ENCODE measurements at regions not wholly inside any gene's neighbourhood (a gene's known extent, or its start where the extent isn't known, plus 50 kb on each side); places are given as distances from the start of the nearest gene placed in this dataset.
A peak's percentile ranks its signal among the peaks of the same experiment; 100 is the strongest.

DNA sequence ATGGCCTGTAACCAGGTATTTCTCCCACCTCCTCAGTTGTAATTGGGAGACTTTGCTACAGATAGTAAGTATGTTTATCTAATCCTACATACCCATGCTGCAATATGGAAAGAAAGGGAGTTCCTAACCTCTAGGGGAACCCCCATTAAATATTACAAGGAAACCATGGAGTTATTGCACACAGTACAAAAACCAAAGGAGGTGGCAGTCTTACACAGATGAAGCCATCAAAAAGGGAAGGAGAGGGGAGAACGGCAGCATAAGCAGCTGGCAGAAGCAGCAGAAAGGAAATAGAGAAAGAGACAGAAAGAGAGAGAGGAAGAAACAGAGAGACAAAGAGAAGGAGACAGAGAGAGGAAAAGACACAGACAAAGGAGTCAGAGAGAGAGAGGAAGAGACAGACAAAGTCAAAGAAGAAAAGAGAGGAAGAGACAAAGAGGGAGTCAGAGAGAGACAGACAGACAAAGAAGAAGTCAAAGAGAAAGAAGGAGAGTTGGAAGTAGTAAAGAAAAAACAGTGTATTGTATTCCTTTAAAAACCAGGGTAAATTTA is 142.9 kb downstream of the FASLG start:
- no peak for DNase-seq (ENCODE audit: low read depth)

GRCh38 chr1:172809750-172810149 is 150.8 kb downstream of the FASLG start:
- DNase-seq (ENCODE audit: low read depth) = no peak

- DNase-seq (ENCODE audit: low read depth) = no peak
Measured at GRCh38 chr1:172810480-172811175, 151.7 kb downstream of the FASLG start.

- no peak for DNase-seq (ENCODE audit: low read depth)
Measured at GRCh38 chr1:172811694-172812093, 152.8 kb downstream of the FASLG start.

DNA sequence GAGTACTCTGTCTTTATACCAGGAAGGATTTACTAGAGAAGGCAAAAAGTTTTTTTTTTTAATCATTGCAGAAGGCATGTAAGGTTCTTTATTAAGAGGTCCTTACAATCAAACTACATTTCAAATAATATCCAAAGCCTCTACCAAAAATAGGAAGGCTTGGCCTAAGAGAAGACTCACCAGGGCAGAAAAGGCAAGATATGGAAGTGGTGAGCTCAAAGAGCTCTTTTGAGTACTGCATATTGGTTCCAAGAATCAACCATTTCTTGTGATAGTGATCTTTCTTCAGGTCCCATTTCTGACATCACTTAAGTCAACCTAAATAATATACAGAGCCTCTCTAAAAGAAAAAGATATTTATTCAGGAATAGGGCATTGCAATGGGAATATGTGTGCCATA is 153.2 kb downstream of the FASLG start:
- DNase-seq (ENCODE audit: low read depth) = no peak

DNA sequence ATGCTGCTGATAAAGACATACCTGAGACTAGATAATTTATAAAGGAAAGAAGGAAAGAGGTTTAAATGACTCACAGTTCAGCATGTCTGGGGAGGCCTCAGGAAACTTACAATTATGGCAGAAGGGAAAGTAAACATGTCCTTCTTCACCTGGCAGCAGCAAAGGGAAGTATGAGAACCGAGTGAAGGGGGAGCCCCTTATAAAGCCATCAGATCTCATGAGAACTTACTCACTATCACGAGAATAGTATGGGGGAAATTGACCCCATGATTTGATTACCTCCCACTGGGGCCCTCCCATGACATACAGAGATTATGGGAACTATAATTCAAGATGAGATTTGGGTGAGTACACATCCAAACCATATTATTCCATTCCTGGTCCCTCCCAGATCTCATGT is 154.4 kb downstream of the FASLG start:
- no peak for DNase-seq (ENCODE audit: low read depth)

- no peak for DNase-seq (ENCODE audit: low read depth)
Measured at GRCh38 chr1:172814428-172814827, 155.5 kb downstream of the FASLG start.

DNA sequence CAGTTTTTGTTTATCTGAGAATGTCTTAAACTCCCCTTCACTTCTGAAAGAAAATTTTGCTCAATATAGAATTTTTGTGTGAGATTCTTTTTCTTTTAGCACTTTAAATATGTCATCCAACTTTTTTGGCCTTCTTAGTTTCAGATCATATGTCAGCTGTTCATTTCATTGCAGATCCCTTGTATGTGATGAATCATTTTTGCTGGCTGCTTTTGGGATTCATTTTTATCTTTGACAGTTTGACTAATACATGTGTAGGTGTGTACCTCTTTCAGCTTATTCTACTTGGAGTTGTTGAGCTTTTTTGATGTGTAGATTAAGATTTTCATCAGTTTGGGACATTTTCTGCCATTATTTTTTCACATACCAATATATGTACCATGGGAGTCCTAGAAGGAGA is 156.8 kb downstream of the FASLG start:
- DNase-seq (ENCODE audit: low read depth) = no peak

DNA sequence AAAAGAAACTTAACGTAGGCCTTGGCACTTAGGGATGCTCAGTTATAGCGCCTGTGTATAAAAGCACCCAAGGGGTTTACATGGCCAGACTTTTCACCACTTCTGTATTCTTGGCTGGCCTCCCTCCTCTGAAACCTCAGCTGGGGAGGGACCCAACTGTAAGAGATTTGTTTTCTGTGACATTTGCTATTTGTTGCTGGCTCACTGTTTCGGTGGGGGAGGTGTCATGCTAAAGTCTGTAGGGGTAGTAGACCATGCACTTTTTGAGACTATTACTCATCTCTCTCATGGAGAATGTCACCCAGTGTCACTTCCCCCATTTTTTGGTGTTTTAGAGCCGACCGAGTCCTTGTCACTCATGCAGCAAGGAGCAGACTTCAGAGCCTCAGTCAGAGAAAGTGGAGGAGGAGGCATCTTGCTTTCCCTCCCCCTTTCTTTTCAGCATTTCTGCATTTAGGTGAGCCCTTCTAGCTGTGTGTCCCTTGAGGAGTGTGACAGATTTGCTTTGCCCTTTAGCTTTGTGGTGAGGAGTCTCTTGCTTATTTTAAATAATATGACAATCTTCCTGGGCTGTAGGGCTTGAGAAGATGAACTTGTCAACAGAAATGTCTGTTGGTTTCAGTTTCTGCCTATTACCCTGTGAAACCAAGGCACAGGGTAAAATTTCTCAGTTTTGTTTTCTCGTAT is 160.1 kb downstream of the FASLG start:
- no peak for DNase-seq (ENCODE audit: low read depth)

DNA sequence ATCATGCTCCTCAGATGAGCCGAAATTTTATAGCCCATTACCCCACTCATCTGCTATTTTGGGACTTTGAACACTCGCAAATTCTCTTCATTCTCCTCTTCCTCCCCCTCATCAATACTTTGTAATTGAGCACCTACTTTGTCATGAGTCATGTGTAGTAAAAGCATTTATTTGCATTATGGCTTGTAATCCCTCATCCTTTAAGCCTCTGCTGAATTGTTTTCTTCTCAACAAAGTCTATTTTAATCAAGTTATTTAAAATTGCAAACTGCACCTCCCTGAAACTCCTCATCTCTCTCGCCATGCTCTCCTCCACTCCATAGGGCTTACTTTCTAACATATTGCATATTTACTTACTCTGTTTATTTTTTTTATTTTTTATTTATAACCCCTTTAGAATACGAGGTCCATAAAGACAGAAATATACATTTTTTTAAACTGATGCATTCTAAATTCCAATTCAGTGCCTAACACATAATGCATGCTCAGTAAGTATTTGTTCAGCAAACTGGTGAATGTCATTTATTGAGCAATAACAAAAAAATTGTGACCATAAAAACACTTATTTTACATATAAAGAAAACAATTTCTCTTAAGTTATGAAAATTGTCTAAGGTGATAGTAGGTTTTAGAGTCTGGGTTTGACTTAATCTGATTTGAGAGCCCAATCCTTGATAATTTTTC is 161.7 kb downstream of the FASLG start:
- peak; percentile 42 for DNase-seq (ENCODE audit: low read depth)

- DNase-seq (ENCODE audit: low read depth) = peak; percentile 47
Measured at GRCh38 chr1:172821609-172822274, 162.8 kb downstream of the FASLG start.

- DNase-seq (ENCODE audit: low read depth) = no peak
Measured at GRCh38 chr1:172822886-172823285, 164.0 kb downstream of the FASLG start.

DNA sequence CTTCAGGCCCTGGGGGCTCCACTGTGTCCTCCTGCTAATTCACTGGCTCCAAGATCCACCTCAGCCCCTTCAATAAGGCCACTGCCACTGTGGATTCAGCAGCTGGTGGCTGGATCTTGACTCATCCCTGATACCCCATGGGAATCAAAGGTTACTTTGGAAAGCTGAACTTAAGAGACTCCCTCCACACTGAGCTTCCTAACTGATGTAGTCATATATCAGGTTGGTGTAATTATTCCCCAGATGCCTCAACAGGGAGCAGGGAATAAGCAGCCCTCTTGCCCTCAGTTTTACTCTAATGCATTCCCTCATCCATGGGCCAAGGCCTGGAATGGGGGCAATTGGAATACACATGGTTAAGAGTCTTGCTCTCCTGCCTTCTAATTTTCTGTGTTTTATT is 164.6 kb downstream of the FASLG start:
- DNase-seq (ENCODE audit: low read depth) = peak; percentile 61

DNA sequence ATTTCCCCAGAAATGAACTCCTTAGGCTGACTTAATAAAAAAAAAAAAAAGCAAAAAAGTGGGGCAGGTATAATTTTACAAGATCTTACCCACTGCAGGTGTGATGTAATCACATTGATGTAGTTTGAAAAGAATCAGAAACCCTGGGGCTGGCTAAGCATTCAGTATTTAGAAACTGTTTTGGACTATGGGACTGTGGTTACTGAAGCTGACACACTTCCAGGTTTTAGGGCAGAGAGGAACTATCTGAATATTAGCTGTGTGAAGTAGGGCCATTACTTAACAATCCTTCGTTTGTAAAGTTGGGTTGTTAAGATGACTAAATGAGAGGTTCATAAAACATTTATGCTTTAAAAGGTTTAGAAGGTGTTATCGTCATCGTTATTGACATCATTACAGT is 165.3 kb downstream of the FASLG start:
- DNase-seq (ENCODE audit: low read depth) = no peak

GRCh38 chr1:172826096-172826741 is 167.3 kb downstream of the FASLG start:
- DNase-seq (ENCODE audit: low read depth) = peak; percentile 92

DNA sequence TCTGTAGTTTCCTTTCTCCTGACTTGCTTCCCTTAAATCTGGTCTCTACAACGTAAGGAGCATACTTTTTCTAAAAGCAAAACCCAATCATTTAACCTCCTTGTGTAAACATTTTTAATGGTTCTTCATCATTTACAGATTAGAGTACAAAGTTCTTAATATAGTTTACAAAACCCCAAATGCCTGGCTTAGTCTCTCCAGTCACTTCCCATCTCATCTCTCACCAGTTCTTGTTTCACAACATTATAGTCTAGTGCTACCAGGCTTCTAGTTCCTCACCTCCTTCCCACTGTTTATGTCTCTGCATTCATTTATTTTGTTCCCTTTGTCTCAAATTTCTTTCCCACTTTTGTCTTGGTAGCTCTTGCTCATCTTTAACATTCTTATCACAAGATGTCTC is 168.4 kb downstream of the FASLG start:
- no peak for DNase-seq (ENCODE audit: low read depth)

- DNase-seq (ENCODE audit: low read depth) = no peak
Measured at GRCh38 chr1:172827841-172828240, 168.9 kb downstream of the FASLG start.

DNA sequence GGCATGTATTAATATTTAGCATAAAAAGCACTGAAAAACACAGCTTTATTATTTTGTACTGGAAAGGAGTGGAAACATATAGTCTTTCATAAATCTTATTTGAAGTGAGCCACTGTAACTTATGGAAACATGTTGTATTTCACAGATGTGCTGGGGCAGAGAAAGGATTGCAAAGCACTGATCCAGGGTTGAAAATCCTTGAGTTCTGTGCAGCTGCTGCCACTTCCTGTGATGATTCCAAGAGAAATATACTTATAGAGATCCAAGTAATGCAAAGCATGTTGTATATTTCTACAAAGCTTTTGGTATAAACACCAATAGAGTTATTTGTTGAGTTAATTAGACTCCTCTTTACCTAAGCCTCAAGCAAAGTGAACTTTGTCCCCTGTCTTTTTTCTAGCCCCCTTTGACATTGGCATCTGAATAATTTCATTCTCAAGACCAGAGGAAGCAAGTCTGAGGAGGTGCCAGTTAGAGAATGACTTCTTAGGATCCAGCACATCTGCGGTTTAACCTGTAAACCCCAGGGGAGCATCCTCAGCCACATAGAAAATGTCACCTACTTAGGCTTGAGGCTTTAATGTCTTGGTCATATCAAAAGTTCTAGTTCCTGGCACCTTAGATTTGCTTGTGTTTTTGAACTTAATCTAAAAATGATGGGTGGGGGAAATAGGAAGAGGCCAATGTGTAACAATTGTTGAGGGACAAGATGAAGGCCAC is 173.3 kb downstream of the FASLG start:
- no peak for DNase-seq (ENCODE audit: low read depth)

GRCh38 chr1:172833954-172834353 is 175.1 kb downstream of the FASLG start:
- no peak for DNase-seq (ENCODE audit: low read depth)

DNA sequence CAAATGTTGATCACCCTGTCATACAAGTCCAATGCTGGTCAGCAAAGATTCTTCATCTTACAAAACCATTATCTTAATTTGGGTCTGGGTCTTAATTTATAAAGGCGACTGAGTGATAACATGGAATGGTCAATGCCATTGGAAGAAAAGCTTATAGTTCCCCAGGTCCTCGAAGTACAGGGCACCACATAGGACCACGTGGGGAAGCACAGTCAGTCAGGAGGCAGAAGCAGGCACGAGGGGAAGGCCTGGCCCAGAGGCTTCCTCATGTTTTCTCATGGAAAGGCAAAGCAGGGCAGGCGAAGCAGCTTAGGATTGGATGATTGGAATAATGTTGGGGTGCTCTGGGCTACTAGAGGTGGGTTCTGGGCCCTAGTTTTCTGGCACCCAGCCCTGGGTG is 175.7 kb downstream of the FASLG start:
- DNase-seq (ENCODE audit: low read depth) = no peak

- no peak for DNase-seq (ENCODE audit: low read depth)
Measured at GRCh38 chr1:172835834-172836233, 176.9 kb downstream of the FASLG start.
